Mucosa of rectum (tissue), 2 donors: ENCODE measurements at regions not wholly inside any gene's neighbourhood (a gene's known extent, or its start where the extent isn't known, plus 50 kb on each side); places are given as distances from the start of the nearest gene placed in this dataset.
A peak's percentile ranks its signal among the peaks of the same experiment; 100 is the strongest.

Experiments
- H3K27ac ChIP-seq, 2 donors: one replicate each; pipeline ENCODE4 v1.7.0; 2013; ENCODE audit warnings: inconsistent platforms in 2 of 2, low read depth in 2 of 2, low read length in 2 of 2
- H3K27me3 ChIP-seq, 2 donors: one replicate each; pipeline ENCODE4 v1.7.0; 2013; ENCODE audit warnings: low read length in 2 of 2; ENCODE audit not compliant: control insufficient read depth in 2 of 2, insufficient read depth in 2 of 2
- H3K36me3 ChIP-seq, 2 donors: one replicate each; pipeline ENCODE4 v1.7.0; 2013; ENCODE audit warnings: low read length in 2 of 2; ENCODE audit not compliant: control insufficient read depth in 2 of 2, insufficient read depth in 2 of 2
- H3K4me1 ChIP-seq, 2 donors: one replicate each; pipeline ENCODE4 v1.7.0; 2013; ENCODE audit warnings: low read length in 2 of 2, mild to moderate bottlenecking in 1 of 2; ENCODE audit not compliant: control insufficient read depth in 2 of 2, insufficient read depth in 2 of 2
- H3K4me3 ChIP-seq, 2 donors: one replicate each; pipeline ENCODE4 v1.7.0; 2013; ENCODE audit warnings: low read length in 2 of 2
- H3K9ac ChIP-seq, 2 donors: one replicate each; pipeline ENCODE4 v1.7.0; 2013; ENCODE audit warnings: low read length in 2 of 2, low read depth in 1 of 2, mild to moderate bottlenecking in 1 of 2
- H3K9me3 ChIP-seq, 2 donors: one replicate each; pipeline ENCODE4 v1.7.0; 2013; ENCODE audit warnings: low read length in 2 of 2; ENCODE audit not compliant: control insufficient read depth in 2 of 2
- donor health status: healthy.
- donor health status: Normal muscosa, but diverticular disease.

- H3K4me3 ChIP-seq: no peak overlapping the region
- no peak overlapping the region for H3K9ac ChIP-seq
- H3K9me3 ChIP-seq: no peaks in the 10 kb centered on the region
- no peaks in the 10 kb centered on the region for H3K4me1 ChIP-seq
- no peaks in the 10 kb centered on the region for H3K36me3 ChIP-seq
- no peaks in the 10 kb centered on the region for H3K27me3 ChIP-seq
- no peak overlapping the region for H3K27ac ChIP-seq
Measured at GRCh38 chr3:64464955-64465354, 222.8 kb downstream of the ADAMTS9 start.

- Histone ChIP-seq H3K27me3 (no peaks in the 10 kb centered on the region), H3K9ac (no peak overlapping the region), H3K4me3 (no peak overlapping the region), H3K4me1 (no peaks in the 10 kb centered on the region), H3K36me3 (no peaks in the 10 kb centered on the region), H3K9me3 (no peaks in the 10 kb centered on the region), H3K27ac (no peak overlapping the region)
Measured at GRCh38 chr3:64463981-64464380, 223.8 kb downstream of the ADAMTS9 start.

GRCh38 chr3:64462203-64462602 lies 225.6 kb downstream of the ADAMTS9 start:
- Histone ChIP-seq H3K36me3 (no peaks in the 10 kb centered on the region), H3K27me3 (no peaks in the 10 kb centered on the region), H3K9ac (no peak overlapping the region), H3K9me3 (no peaks in the 10 kb centered on the region), H3K4me1 (no peaks in the 10 kb centered on the region), H3K27ac (no peak overlapping the region), H3K4me3 (peak overlapping the region in 1 of 2 donors; percentile 9)

- Histone ChIP-seq H3K4me1 (no peaks in the 10 kb centered on the region), H3K9ac (no peak overlapping the region), H3K27me3 (no peaks in the 10 kb centered on the region), H3K36me3 (no peaks in the 10 kb centered on the region), H3K4me3 (no peak overlapping the region), H3K27ac (no peak overlapping the region), H3K9me3 (no peaks in the 10 kb centered on the region)
Measured at GRCh38 chr3:64460877-64461276, 226.9 kb downstream of the ADAMTS9 start.

- no peak overlapping the region for H3K4me3 ChIP-seq
Measured at GRCh38 chr3:64460141-64460730, 227.6 kb downstream of the ADAMTS9 start.

GRCh38 chr3:64459711-64460110 lies 228.1 kb downstream of the ADAMTS9 start:
- H3K4me1 ChIP-seq: no peaks in the 10 kb centered on the region
- H3K27me3 ChIP-seq: no peaks in the 10 kb centered on the region
- H3K9me3 ChIP-seq: no peaks in the 10 kb centered on the region
- no peaks in the 10 kb centered on the region for H3K36me3 ChIP-seq
- H3K4me3 ChIP-seq: no peak overlapping the region
- H3K27ac ChIP-seq: no peak overlapping the region
- no peak overlapping the region for H3K9ac ChIP-seq

More at GRCh38 chr3:64460141-64460730, 227.6 kb downstream of the ADAMTS9 start:
- Histone ChIP-seq H3K27me3 (no peaks in the 10 kb centered on the region), H3K27ac (no peak overlapping the region), H3K4me1 (no peaks in the 10 kb centered on the region), H3K36me3 (no peaks in the 10 kb centered on the region), H3K9ac (no peak overlapping the region), H3K9me3 (no peaks in the 10 kb centered on the region)

- H3K9ac ChIP-seq: no peak overlapping the region
- H3K9me3 ChIP-seq: no peaks in the 10 kb centered on the region
- H3K27ac ChIP-seq: no peak overlapping the region
- no peak overlapping the region for H3K4me3 ChIP-seq
- H3K36me3 ChIP-seq: no peaks in the 10 kb centered on the region
- peaks cover 0 to 1% of the 10 kb centered on the region in 2 donors for H3K27me3 ChIP-seq
- H3K4me1 ChIP-seq: no peaks in the 10 kb centered on the region
Measured at GRCh38 chr3:64457811-64458210, 230.0 kb downstream of the ADAMTS9 start.

GRCh38 chr3:64456674-64457073 lies 231.1 kb downstream of the ADAMTS9 start:
- H3K4me1 ChIP-seq: no peaks in the 10 kb centered on the region
- no peaks in the 10 kb centered on the region for H3K9me3 ChIP-seq
- H3K36me3 ChIP-seq: no peaks in the 10 kb centered on the region
- H3K27ac ChIP-seq: no peak overlapping the region
- no peak overlapping the region for H3K9ac ChIP-seq
- H3K27me3 ChIP-seq: peaks cover 0 to 1% of the 10 kb centered on the region in 2 donors
- no peak overlapping the region for H3K4me3 ChIP-seq

- no peaks in the 10 kb centered on the region for H3K4me1 ChIP-seq
- H3K9ac ChIP-seq: no peak overlapping the region
- no peaks in the 10 kb centered on the region for H3K36me3 ChIP-seq
- no peaks in the 10 kb centered on the region for H3K9me3 ChIP-seq
- no peak overlapping the region for H3K27ac ChIP-seq
- H3K4me3 ChIP-seq: no peak overlapping the region
- H3K27me3 ChIP-seq: peaks cover 0 to 1% of the 10 kb centered on the region in 2 donors
Measured at GRCh38 chr3:64455351-64455750, 230.1 kb upstream of the PRICKLE2 start.

- Histone ChIP-seq H3K27me3 (peaks cover 0 to 1% of the 10 kb centered on the region in 2 donors), H3K9ac (no peak overlapping the region), H3K27ac (no peak overlapping the region), H3K4me1 (no peaks in the 10 kb centered on the region), H3K9me3 (no peaks in the 10 kb centered on the region), H3K4me3 (no peak overlapping the region), H3K36me3 (no peaks in the 10 kb centered on the region)
Measured at GRCh38 chr3:64454768-64455167, 229.5 kb upstream of the PRICKLE2 start.

- H3K4me3 ChIP-seq: no peak overlapping the region
- no peak overlapping the region for H3K9ac ChIP-seq
- H3K27ac ChIP-seq: no peak overlapping the region
- H3K9me3 ChIP-seq: no peaks in the 10 kb centered on the region
- H3K27me3 ChIP-seq: peaks cover 0 to 1% of the 10 kb centered on the region in 2 donors
- H3K4me1 ChIP-seq: no peaks in the 10 kb centered on the region
- H3K36me3 ChIP-seq: no peaks in the 10 kb centered on the region
Measured at GRCh38 chr3:64454179-64454578, 228.9 kb upstream of the PRICKLE2 start.
